HCT116 (cell line): ENCODE measurements at regions not wholly inside any gene's neighbourhood (a gene's known extent, or its start where the extent isn't known, plus 50 kb on each side); places are given as distances from the start of the nearest gene placed in this dataset.

Source experiments
- ATAC-seq: fragments of 200-7000 bp; cut with Tn5 transposase; 2 replicates; pipeline ENCODE4 v1.9.1; 2020; ENCODE audit warnings: mild to moderate bottlenecking, moderate library complexity
- BruUV-seq: library from RNA; stranded (reverse); fragments of 400-500 nt; replicated peaks from 2 replicates; lab custom pipeline; 2021; lab: Mats Ljungman, UMichigan
- CTCF ChIA-PET: fragments of 300-600 bp; sonication (Branson Sonifier 250); formaldehyde crosslinking; loops from one replicate; lab custom pipeline; 2021; ENCODE audit warnings: antibody characterized with exemption; lab: Charles Lee
- POLR2A ChIA-PET: fragments of 300-600, 350-600 bp; sonication (Branson Sonifier 250); formaldehyde crosslinking; loops from one replicate; lab custom pipeline; 2021; ENCODE audit warnings: antibody characterized with exemption; lab: Charles Lee
- RAD21 ChIA-PET, 2 experiments: fragments of 300-600 bp; sonication (Branson Sonifier 250); formaldehyde crosslinking; loops; one replicate each; lab custom pipeline; 2023; ENCODE audit warnings: low total read pairs in 2 of 2; ENCODE audit not compliant: uncharacterized antibody in 2 of 2, unreplicated experiment in 2 of 2, low non-redundant PET in 1 of 2; lab: Charles Lee
- DNase-seq: peaks from one replicate; pipeline ENCODE4 v3.0.0-alpha.2; 2010; ENCODE audit warnings: low read depth, low spot score
- H2AFZ ChIP-seq: fragments of 200-600 bp; shearing (Covaris generic), sonication (generic); 2 replicates; pipeline ENCODE4 v1.6.1; 2017; ENCODE audit warnings: low read depth, mixed run types, mixed read lengths, antibody characterized with exemption, low read length; ENCODE audit not compliant: poor library complexity, severe bottlenecking
- H3K27ac ChIP-seq: 2 replicates; pipeline ENCODE4 v1.5.1; 2012; ENCODE audit warnings: low read depth, low read length
- H3K27me3 ChIP-seq: fragments of 200-600 bp; sonication (generic); 2 replicates; pipeline ENCODE4 v1.6.1; 2016; ENCODE audit warnings: mixed run types, low read length, mixed read lengths; ENCODE audit not compliant: insufficient read depth
- H3K36me3 ChIP-seq, 2 experiments: fragments of 200-500 bp in 1 of 2; fragments of 200-600 bp in 1 of 2; sonication (Bioruptor generic) in 1 of 2; sonication (generic) in 1 of 2; 2 replicates each; pipeline versions ENCODE4 v1.5.1 to v1.6.1; 2014 to 2016; ENCODE audit warnings: low read length in 2 of 2, inconsistent platforms in 1 of 2, mixed read lengths in 1 of 2, mixed run types in 1 of 2; ENCODE audit not compliant: insufficient read depth in 2 of 2, control insufficient read depth in 1 of 2
- H3K4me1 ChIP-seq, 2 experiments: fragments of 200-600 bp in 1 of 2; sonication (generic) in 1 of 2; 2 replicates each; pipeline versions ENCODE4 v1.5.1 to v1.6.1; 2012 to 2017; ENCODE audit warnings: low read length in 2 of 2, inconsistent platforms in 1 of 2, mild to moderate bottlenecking in 1 of 2, mixed read lengths in 1 of 2, mixed run types in 1 of 2, moderate library complexity in 1 of 2; ENCODE audit not compliant: insufficient read depth in 2 of 2, control insufficient read depth in 1 of 2
- H3K4me2 ChIP-seq: fragments of 200-600 bp; sonication (generic); 2 replicates; pipeline ENCODE4 v1.6.1; 2017; ENCODE audit warnings: mixed run types, low read length, mixed read lengths
- H3K4me3 ChIP-seq, 2 experiments: fragments of 200-600 bp in 1 of 2; sonication (generic) in 1 of 2; replicated peaks in 1 of 2; 2 replicates each; pipeline ENCODE4 v1.5.1; 2011 to 2016; ENCODE audit warnings: low read length in 2 of 2, control low read depth in 1 of 2, low read depth in 1 of 2, mild to moderate bottlenecking in 1 of 2, mixed read lengths in 1 of 2, mixed run types in 1 of 2
- H3K79me2 ChIP-seq: fragments of 200-600 bp; sonication (generic); 2 replicates; pipeline ENCODE4 v1.6.1; 2017; ENCODE audit warnings: mild to moderate bottlenecking, mixed run types, low read length, moderate library complexity, mixed read lengths; ENCODE audit not compliant: insufficient read depth
- H3K9ac ChIP-seq: fragments of 200-600 bp; sonication (generic); 2 replicates; pipeline ENCODE4 v1.6.1; 2016; ENCODE audit warnings: low read length, mixed read lengths
- H3K9me2 ChIP-seq: fragments of 200-600 bp; sonication (generic), shearing (Covaris generic); 2 replicates; pipeline ENCODE4 v1.6.1; 2017; ENCODE audit warnings: mixed run types, mild to moderate bottlenecking, moderate library complexity; ENCODE audit not compliant: insufficient read depth
- H3K9me3 ChIP-seq, 2 experiments: fragments of 200-500 bp in 1 of 2; fragments of 200-600 bp in 1 of 2; sonication (Bioruptor generic) in 1 of 2; sonication (generic) in 1 of 2; 2 replicates each; pipeline ENCODE4 v1.6.1; 2014 to 2017; ENCODE audit warnings: low read length in 2 of 2, mixed read lengths in 2 of 2, inconsistent platforms in 1 of 2, low read depth in 1 of 2, mild to moderate bottlenecking in 1 of 2, mixed run types in 1 of 2, moderate library complexity in 1 of 2; ENCODE audit not compliant: control insufficient read depth in 1 of 2, insufficient read depth in 1 of 2
- H4K20me1 ChIP-seq: fragments of 200-600 bp; sonication (generic), shearing (Covaris generic); 2 replicates; pipeline ENCODE4 v1.6.1; 2017; ENCODE audit warnings: mixed run types, mild to moderate bottlenecking, moderate library complexity; ENCODE audit not compliant: insufficient read depth
- CTCF ChIP-seq, 3 experiments: fragments of 200-600 bp in 1 of 3; sonication (generic) in 1 of 3; IDR thresholded peaks in 2 of 3; conservative IDR thresholded peaks in 1 of 3; 2 replicates each; pipeline ENCODE4 v1.5.1; 2012 to 2017; ENCODE audit warnings: low read depth in 2 of 3, low read length in 2 of 3, antibody characterized with exemption in 1 of 3, borderline replicate concordance in 1 of 3, control low read depth in 1 of 3, mild to moderate bottlenecking in 1 of 3, mixed read lengths in 1 of 3, mixed run types in 1 of 3, moderate library complexity in 1 of 3; ENCODE audit not compliant: insufficient read depth in 1 of 3
- POLR2A ChIP-seq: IDR thresholded peaks from 2 replicates; pipeline ENCODE4 v1.7.0; 2011; ENCODE audit warnings: borderline replicate concordance; ENCODE audit not compliant: insufficient read depth, insufficient read length; ENCODE audit errors: extremely low read depth
- REST ChIP-seq: IDR thresholded peaks from 2 replicates; pipeline ENCODE4 v1.6.1; 2012; ENCODE audit warnings: low read depth
- SRF ChIP-seq: IDR thresholded peaks from 2 replicates; pipeline ENCODE4 v1.6.1; 2012; ENCODE audit warnings: low read depth
- TCF7L2 ChIP-seq: IDR thresholded peaks from 2 replicates; pipeline ENCODE4 v1.7.0; 2011; ENCODE audit warnings: borderline replicate concordance, inconsistent platforms; ENCODE audit not compliant: insufficient read depth, insufficient read length; ENCODE audit errors: extremely low read depth
- intact Hi-C: fragments of 100-400 bp; cut with micrococcal nuclease; formaldehyde crosslinking; loops from 2 replicates; pipeline ENCODE4 v1.10.0; 2022
- TF ChIP-seq, protein P1 (sequence below): IDR thresholded peaks from 2 replicates; pipeline ENCODE4 v1.6.1; 2012
- TF ChIP-seq, protein P2 (sequence below): IDR thresholded peaks from 2 replicates; pipeline ENCODE4 v1.6.1; 2011; ENCODE audit warnings: mild to moderate bottlenecking, low read length, moderate library complexity; ENCODE audit not compliant: insufficient replicate concordance; ENCODE audit errors: extremely low read depth

DNA sequence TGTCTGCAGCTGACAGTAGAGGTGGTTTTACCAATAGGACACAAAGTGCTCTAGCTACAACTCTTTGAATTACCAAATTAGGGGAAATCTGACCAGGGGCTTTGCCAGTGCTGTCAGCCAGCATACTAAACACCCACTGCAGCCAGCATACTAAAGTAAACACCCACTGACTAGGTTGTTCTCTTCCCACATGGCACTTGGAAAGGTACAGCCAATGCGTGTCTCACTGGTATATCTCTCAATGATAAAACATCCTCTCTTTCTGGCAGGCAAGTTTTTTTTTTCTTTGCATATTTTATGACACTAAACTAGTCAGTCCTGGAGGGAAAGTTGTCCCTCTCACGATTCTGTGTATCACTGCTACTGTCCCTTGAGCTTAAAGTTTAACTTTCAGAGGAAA lies 216.1 kb downstream of the TLE1 start:
- Histone ChIP-seq H3K4me1 (no peaks in the 10 kb centered on the region), H3K4me2 (no peak overlapping the region), H3K9me3 (no peaks in the 10 kb centered on the region), H3K27ac (no peak overlapping the region), H3K4me3 (no peak overlapping the region), H3K36me3 (no peaks in the 10 kb centered on the region), H3K9me2 (no peaks in the 10 kb centered on the region), H3K27me3 (no peaks in the 10 kb centered on the region), H4K20me1 (no peaks in the 10 kb centered on the region), H3K9ac (no peak overlapping the region), H3K79me2 (no peaks in the 10 kb centered on the region), H2AFZ (no peak overlapping the region)
- no peak for ATAC-seq
- DNase-seq = no peak
- TF ChIP-seq, protein P1, sequence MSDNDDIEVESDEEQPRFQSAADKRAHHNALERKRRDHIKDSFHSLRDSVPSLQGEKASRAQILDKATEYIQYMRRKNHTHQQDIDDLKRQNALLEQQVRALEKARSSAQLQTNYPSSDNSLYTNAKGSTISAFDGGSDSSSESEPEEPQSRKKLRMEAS = no peak
- no peak for TF ChIP-seq REST
- TF ChIP-seq, protein P2, sequence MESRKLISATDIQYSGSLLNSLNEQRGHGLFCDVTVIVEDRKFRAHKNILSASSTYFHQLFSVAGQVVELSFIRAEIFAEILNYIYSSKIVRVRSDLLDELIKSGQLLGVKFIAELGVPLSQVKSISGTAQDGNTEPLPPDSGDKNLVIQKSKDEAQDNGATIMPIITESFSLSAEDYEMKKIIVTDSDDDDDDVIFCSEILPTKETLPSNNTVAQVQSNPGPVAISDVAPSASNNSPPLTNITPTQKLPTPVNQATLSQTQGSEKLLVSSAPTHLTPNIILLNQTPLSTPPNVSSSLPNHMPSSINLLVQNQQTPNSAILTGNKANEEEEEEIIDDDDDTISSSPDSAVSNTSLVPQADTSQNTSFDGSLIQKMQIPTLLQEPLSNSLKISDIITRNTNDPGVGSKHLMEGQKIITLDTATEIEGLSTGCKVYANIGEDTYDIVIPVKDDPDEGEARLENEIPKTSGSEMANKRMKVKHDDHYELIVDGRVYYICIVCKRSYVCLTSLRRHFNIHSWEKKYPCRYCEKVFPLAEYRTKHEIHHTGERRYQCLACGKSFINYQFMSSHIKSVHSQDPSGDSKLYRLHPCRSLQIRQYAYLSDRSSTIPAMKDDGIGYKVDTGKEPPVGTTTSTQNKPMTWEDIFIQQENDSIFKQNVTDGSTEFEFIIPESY = no peak
- TF ChIP-seq SRF = no peak
- no peak for TF ChIP-seq TCF7L2
- no peak for TF ChIP-seq CTCF (IDR thresholded peaks at IDR 0.05 in 2 of 3, conservative IDR thresholded peaks at IDR 0.05 in 1 of 3; ENCODE audit: borderline replicate concordance in 1 of 3, insufficient read depth in 1 of 3, low read depth in 2 of 3, low read length in 2 of 3)
- TF ChIP-seq POLR2A = no peak
- POLR2A ChIA-PET = no interaction called here
- CTCF ChIA-PET = no interaction called here
- RAD21 ChIA-PET = no interaction called here
- intact Hi-C loops = no loop called here
- no TSS peak for BruUV-seq
